Testis (tissue), 2 donors: ENCODE measurements at regions not wholly inside any gene's neighbourhood (a gene's known extent, or its start where the extent isn't known, plus 50 kb on each side); places are given as distances from the start of the nearest gene placed in this dataset.

ENCODE experiments used
- DNase-seq: peaks from one replicate; pipeline ENCODE4 v3.0.0-alpha.2; 2019
- H3K27ac ChIP-seq, 2 donors: fragments of 200-600 bp; sonication (generic); one replicate each; pipeline ENCODE4 v1.5.1; 2019
- H3K27me3 ChIP-seq: fragments of 200-600 bp; sonication (generic); one replicate; pipeline ENCODE4 v1.5.1; 2019
- H3K36me3 ChIP-seq: fragments of 200-600 bp; sonication (generic); one replicate; pipeline ENCODE4 v1.5.1; 2017; ENCODE audit warnings: low read depth; ENCODE audit errors: missing control alignments
- H3K4me1 ChIP-seq: fragments of 200-600 bp; sonication (generic); one replicate; pipeline ENCODE4 v1.5.1; 2019
- H3K4me3 ChIP-seq, 2 donors: fragments of 200-600 bp; sonication (generic); one replicate each; pipeline ENCODE4 v1.5.1; 2017 to 2019
- H3K9me3 ChIP-seq: fragments of 200-600 bp; sonication (generic); one replicate; pipeline ENCODE4 v1.5.1; 2017
- POLR2A ChIP-seq: fragments of 450-650 bp; IDR thresholded peaks from one replicate; pipeline ENCODE4 v1.6.1; 2017; ENCODE audit warnings: antibody characterized with exemption, mild to moderate bottlenecking, moderate library complexity
- WGBS, 2 donors: methylation state at CpG; one replicate each; pipeline ENCODE4 v1.1.5; 2018; 5-methylcytosine and 5-hydroxymethylcytosine counted together
- intact Hi-C: fragments of 100-400 bp; cut with DNase I; formaldehyde crosslinking; loops from one replicate; pipeline ENCODE4 v1.15.1; 2023; ENCODE audit warnings: low total_unique reads
- TF ChIP-seq, protein P1 (sequence below), 3 experiments: fragments of 450-650 bp in 2 of 3; fragments of 200-600 bp in 1 of 3; sonication (generic) in 1 of 3; IDR thresholded peaks; one replicate each; pipeline ENCODE4 v1.5.1; 2016 to 2019; ENCODE audit warnings: antibody characterized with exemption in 3 of 3, mild to moderate bottlenecking in 2 of 3, moderate library complexity in 1 of 3

DNA sequence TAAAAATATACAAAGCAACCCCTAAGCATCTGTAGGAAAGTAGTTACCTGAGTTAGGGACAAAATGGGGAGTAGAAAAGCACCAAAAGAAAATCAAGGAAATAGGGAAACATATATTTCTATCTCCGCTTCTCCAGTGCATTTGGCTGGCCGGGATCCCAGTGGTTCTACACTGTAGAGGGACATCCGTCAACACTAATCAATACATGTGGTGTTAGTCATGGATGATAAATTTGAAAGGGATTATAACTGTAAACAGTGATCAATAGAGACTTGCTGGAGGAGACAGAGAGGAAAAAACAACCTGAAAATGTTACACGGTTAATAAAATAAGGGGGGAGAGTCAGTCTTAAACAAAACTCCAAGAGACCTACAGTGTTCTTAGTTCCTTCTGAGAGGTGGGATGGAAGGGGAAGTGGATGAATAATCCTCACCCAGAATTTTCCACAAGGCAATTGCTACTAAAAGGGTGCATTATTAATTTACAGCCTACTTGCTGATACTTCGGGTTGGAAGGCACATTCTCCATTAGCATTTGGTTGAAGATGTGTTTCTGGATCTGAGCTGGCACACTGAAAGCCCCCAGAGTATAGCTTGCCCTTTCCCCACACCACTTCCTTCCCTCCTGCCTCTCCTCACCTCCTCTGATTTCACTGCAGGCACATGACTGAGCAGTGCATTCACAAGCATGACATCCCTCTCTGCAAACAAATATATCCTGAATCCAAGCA, 530.0 kb downstream of the BCL11A start:
- 75 to 85% methylated on average over 5 of the region's 5 CpGs for WGBS, 2 donors
- H3K4me1 ChIP-seq = no peaks in the 10 kb centered on the region
- no peaks in the 10 kb centered on the region for H3K36me3 ChIP-seq
- intact Hi-C loops = no loop called here
- H3K4me3 ChIP-seq = no peak overlapping the region
- H3K27ac ChIP-seq = no peak overlapping the region
- H3K9me3 ChIP-seq = no peaks in the 10 kb centered on the region
- H3K27me3 ChIP-seq = no peaks in the 10 kb centered on the region
- no peak for TF ChIP-seq POLR2A
- TF ChIP-seq, protein P1, sequence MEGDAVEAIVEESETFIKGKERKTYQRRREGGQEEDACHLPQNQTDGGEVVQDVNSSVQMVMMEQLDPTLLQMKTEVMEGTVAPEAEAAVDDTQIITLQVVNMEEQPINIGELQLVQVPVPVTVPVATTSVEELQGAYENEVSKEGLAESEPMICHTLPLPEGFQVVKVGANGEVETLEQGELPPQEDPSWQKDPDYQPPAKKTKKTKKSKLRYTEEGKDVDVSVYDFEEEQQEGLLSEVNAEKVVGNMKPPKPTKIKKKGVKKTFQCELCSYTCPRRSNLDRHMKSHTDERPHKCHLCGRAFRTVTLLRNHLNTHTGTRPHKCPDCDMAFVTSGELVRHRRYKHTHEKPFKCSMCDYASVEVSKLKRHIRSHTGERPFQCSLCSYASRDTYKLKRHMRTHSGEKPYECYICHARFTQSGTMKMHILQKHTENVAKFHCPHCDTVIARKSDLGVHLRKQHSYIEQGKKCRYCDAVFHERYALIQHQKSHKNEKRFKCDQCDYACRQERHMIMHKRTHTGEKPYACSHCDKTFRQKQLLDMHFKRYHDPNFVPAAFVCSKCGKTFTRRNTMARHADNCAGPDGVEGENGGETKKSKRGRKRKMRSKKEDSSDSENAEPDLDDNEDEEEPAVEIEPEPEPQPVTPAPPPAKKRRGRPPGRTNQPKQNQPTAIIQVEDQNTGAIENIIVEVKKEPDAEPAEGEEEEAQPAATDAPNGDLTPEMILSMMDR (IDR thresholded peaks at IDR 0.05) = no peak
- DNase-seq = no peak

DNA sequence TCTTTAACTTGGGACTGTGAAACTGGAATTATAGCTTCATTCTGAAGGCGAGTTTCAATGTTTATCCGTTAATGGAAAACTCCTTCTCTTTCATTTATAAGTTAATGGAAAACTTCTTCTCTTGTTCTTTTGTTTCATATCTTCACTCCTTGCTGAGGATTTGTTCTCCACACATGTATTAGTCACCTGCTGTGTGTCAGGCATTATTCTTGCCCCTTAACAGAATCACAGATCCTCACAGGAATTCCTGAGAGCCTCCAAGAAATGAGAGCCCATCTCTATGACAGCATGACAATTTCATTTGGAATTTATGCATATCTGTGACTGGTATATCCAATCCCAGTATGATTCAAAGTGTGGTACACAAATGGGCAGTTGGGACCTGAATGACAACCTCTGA, 545.8 kb downstream of the BCL11A start:
- no peak for TF ChIP-seq POLR2A
- TF ChIP-seq, protein P1 (IDR thresholded peaks at IDR 0.05) = no peak
- no peak overlapping the region for H3K27ac ChIP-seq
- intact Hi-C loops = no loop called here
- no peaks in the 10 kb centered on the region for H3K4me1 ChIP-seq
- WGBS, 2 donors = 90 to 93% methylated on average over 2 of the region's 2 CpGs
- H3K9me3 ChIP-seq = no peaks in the 10 kb centered on the region
- H3K36me3 ChIP-seq = no peaks in the 10 kb centered on the region
- no peak for DNase-seq
- no peaks in the 10 kb centered on the region for H3K27me3 ChIP-seq
- H3K4me3 ChIP-seq = no peak overlapping the region

DNA sequence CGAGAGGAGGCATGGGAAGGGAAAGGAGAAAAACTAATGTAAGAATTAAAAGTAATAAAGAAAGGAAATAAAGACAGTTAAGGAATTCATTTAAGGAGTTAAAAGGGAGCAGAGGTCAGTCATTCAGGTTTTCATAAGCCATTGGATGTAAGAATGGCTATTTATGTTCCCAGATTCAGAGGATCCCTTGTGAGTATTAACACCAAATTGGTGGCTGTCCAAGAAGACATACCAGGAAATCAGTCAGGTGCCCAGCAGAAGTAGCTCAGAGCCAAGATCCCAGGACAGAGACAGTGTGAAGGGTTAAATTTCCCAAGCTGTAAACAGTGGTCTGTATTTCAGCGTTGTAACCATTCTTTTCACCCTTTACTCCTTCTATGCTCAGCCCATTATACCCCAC, 550.4 kb downstream of the BCL11A start:
- no peaks in the 10 kb centered on the region for H3K36me3 ChIP-seq

GRCh38 chr2:60002183-60002867, 551.1 kb downstream of the BCL11A start:
- 67 to 76% methylated on average over 3 of the region's 3 CpGs for WGBS, 2 donors
- no peaks in the 10 kb centered on the region for H3K27me3 ChIP-seq
- TF ChIP-seq POLR2A = no peak
- TF ChIP-seq, protein P1 (IDR thresholded peaks at IDR 0.05) = no peak
- no peaks in the 10 kb centered on the region for H3K36me3 ChIP-seq
- H3K4me1 ChIP-seq = no peaks in the 10 kb centered on the region
- intact Hi-C loops = no loop called here
- H3K4me3 ChIP-seq = no peak overlapping the region
- H3K27ac ChIP-seq = no peak overlapping the region
- DNase-seq = no peak
- no peaks in the 10 kb centered on the region for H3K9me3 ChIP-seq

More for the DNA sequence above, 550.4 kb downstream of the BCL11A start:
- Histone ChIP-seq H3K27me3 (no peaks in the 10 kb centered on the region), H3K9me3 (no peaks in the 10 kb centered on the region), H3K4me3 (no peak overlapping the region), H3K4me1 (no peaks in the 10 kb centered on the region), H3K27ac (no peak overlapping the region)
- intact Hi-C loops = no loop called here
- WGBS, 2 donors = 58 to 62% methylated on average over 2 of the region's 2 CpGs
- DNase-seq = no peak
- TF ChIP-seq, protein P1 (IDR thresholded peaks at IDR 0.05) = no peak
- no peak for TF ChIP-seq POLR2A
